SK-N-SH (cell line): ENCODE measurements at regions not wholly inside any gene's neighbourhood (a gene's known extent, or its start where the extent isn't known, plus 50 kb on each side); places are given as distances from the start of the nearest gene placed in this dataset.
"Not testable (repeated sequence)": the region's sequence is repeated elsewhere in the genome, so short reads cannot be mapped to it uniquely, and the experiment has no call there.

Source experiments
- CTCF ChIA-PET: fragments of 300-600, 350-600 bp; formaldehyde crosslinking; extraction: SDS; loops from one replicate; lab custom pipeline; 2021; lab: Yijun Ruan, JAX
- POLR2A ChIA-PET: fragments of 350-600 bp; sonication (Branson Sonifier 250); formaldehyde crosslinking; extraction: SDS; loops from one replicate; lab custom pipeline; 2020; ENCODE audit warnings: antibody characterized with exemption, inconsistent platforms; lab: Yijun Ruan, JAX
- DNase-seq: peaks from one replicate; pipeline ENCODE4 v3.0.0; 2012
- H2AFZ ChIP-seq: fragments of 200-600 bp; sonication (generic); 2 replicates; pipeline ENCODE4 v1.8.1; 2016; ENCODE audit warnings: antibody characterized with exemption, mild to moderate bottlenecking, low read depth
- H3F3A ChIP-seq: fragments of 200-600 bp; sonication (generic); replicated peaks from 2 replicates; pipeline ENCODE3; 2016; ENCODE audit warnings: antibody characterized with exemption, mild to moderate bottlenecking; ENCODE audit not compliant: insufficient read depth
- H3K27ac ChIP-seq, 2 experiments: fragments of 200-500 bp in 1 of 2; fragments of 200-600 bp in 1 of 2; sonication (Bioruptor generic) in 1 of 2; sonication (generic), shearing (Covaris generic) in 1 of 2; 2 replicates each; pipeline versions ENCODE4 v1.5.1 to v1.6.1; 2014 to 2016; ENCODE audit warnings: low read depth in 2 of 2, inconsistent platforms in 1 of 2, low read length in 1 of 2, mild to moderate bottlenecking in 1 of 2, mixed read lengths in 1 of 2
- H3K27me3 ChIP-seq: fragments of 200-600 bp; sonication (generic), shearing (Covaris generic); 2 replicates; pipeline ENCODE4 v1.6.1; 2016; ENCODE audit warnings: mixed run types; ENCODE audit not compliant: insufficient read depth
- H3K36me3 ChIP-seq, 2 experiments: fragments of 200-500 bp in 1 of 2; fragments of 200-600 bp in 1 of 2; sonication (Bioruptor generic) in 1 of 2; sonication (generic) in 1 of 2; replicated peaks in 1 of 2; 2 replicates each; pipeline versions ENCODE3 to v1.5.1; 2014 to 2016; ENCODE audit warnings: low read length in 1 of 2, mild to moderate bottlenecking in 1 of 2; ENCODE audit not compliant: insufficient read depth in 2 of 2, control insufficient read depth in 1 of 2
- H3K4me1 ChIP-seq, 2 experiments: fragments of 200-500 bp in 1 of 2; fragments of 200-600 bp in 1 of 2; sonication (Bioruptor generic) in 1 of 2; sonication (generic), shearing (Covaris generic) in 1 of 2; 2 replicates each; pipeline versions ENCODE4 v1.5.1 to v1.6.1; 2014 to 2016; ENCODE audit warnings: low read depth in 1 of 2, low read length in 1 of 2, mixed run types in 1 of 2; ENCODE audit not compliant: insufficient read depth in 2 of 2, control insufficient read depth in 1 of 2
- H3K4me2 ChIP-seq: fragments of 200-600 bp; sonication (generic), shearing (Covaris generic); 2 replicates; pipeline ENCODE4 v1.6.1; 2017; ENCODE audit warnings: mixed run types
- H3K4me3 ChIP-seq, 2 experiments: fragments of 200-500 bp in 1 of 2; fragments of 200-600 bp in 1 of 2; sonication (Bioruptor generic) in 1 of 2; sonication (generic), shearing (Covaris generic) in 1 of 2; 2 replicates each; pipeline versions ENCODE4 v1.5.1 to v1.8.1; 2014 to 2016; ENCODE audit warnings: low read depth in 2 of 2, inconsistent platforms in 1 of 2, low read length in 1 of 2, mild to moderate bottlenecking in 1 of 2, mixed read lengths in 1 of 2, moderate library complexity in 1 of 2
- H3K79me2 ChIP-seq: fragments of 200-600 bp; sonication (generic); 2 replicates; pipeline ENCODE4 v1.8.1; 2017; ENCODE audit warnings: mild to moderate bottlenecking; ENCODE audit not compliant: insufficient read depth
- H3K9ac ChIP-seq: fragments of 200-600 bp; sonication (generic); 2 replicates; pipeline ENCODE4 v1.6.1; 2017; ENCODE audit warnings: mixed run types
- H3K9me2 ChIP-seq: fragments of 200-600 bp; sonication (generic); 2 replicates; pipeline ENCODE4 v1.6.1; 2017; ENCODE audit warnings: mixed run types
- H3K9me3 ChIP-seq: fragments of 200-600 bp; sonication (generic); 2 replicates; pipeline ENCODE4 v1.6.1; 2017; ENCODE audit warnings: mixed run types, mild to moderate bottlenecking, moderate library complexity
- H4K20me1 ChIP-seq: fragments of 200-600 bp; sonication (generic); 2 replicates; pipeline ENCODE4 v1.6.1; 2017; ENCODE audit warnings: mild to moderate bottlenecking, mixed run types; ENCODE audit not compliant: insufficient read depth
- CTCF ChIP-seq: fragments of 200-600 bp; sonication (generic); IDR thresholded peaks from 2 replicates; pipeline ENCODE4 v1.6.1; 2017; ENCODE audit warnings: antibody characterized with exemption, mild to moderate bottlenecking, moderate library complexity
- EP300 ChIP-seq, 2 experiments: IDR thresholded peaks; 2 replicates each; pipeline versions ENCODE4 v1.4.0 to v1.6.1; 2012; ENCODE audit warnings: borderline replicate concordance in 1 of 2, low read depth in 1 of 2, low read length in 1 of 2
- FOSL2 ChIP-seq: IDR thresholded peaks from 2 replicates; pipeline ENCODE4 v1.4.0; 2012; ENCODE audit warnings: low read depth, mild to moderate bottlenecking, moderate library complexity, borderline replicate concordance
- FOXJ3 ChIP-seq: sonication (generic); formaldehyde crosslinking; IDR thresholded peaks from 2 replicates; pipeline ENCODE4 v1.5.1; 2020; ENCODE audit warnings: mild to moderate bottlenecking, missing genetic modification reagents
- FOXM1 ChIP-seq: IDR thresholded peaks from 2 replicates; pipeline ENCODE4 v1.4.0; 2012; ENCODE audit warnings: low read depth, mild to moderate bottlenecking
- GATA2 ChIP-seq: sonication (generic); formaldehyde crosslinking; IDR thresholded peaks from 2 replicates; pipeline ENCODE4 v1.5.0; 2020; ENCODE audit warnings: mild to moderate bottlenecking, missing genetic modification reagents
- MXI1 ChIP-seq: IDR thresholded peaks from 2 replicates; pipeline ENCODE4 v1.6.1; 2012; ENCODE audit warnings: mild to moderate bottlenecking, low read depth, low read length, improper control_type of control experiment
- NFIC ChIP-seq: IDR thresholded peaks from 2 replicates; pipeline ENCODE4 v1.4.0; 2012; ENCODE audit warnings: borderline replicate concordance
- NRF1 ChIP-seq: IDR thresholded peaks from 2 replicates; pipeline ENCODE4 v1.6.1; 2012; ENCODE audit warnings: low read depth, mild to moderate bottlenecking, low read length
- PBX3 ChIP-seq: IDR thresholded peaks from 2 replicates; pipeline ENCODE4; 2012
- POLR2AphosphoS5 ChIP-seq: IDR thresholded peaks from 2 replicates; pipeline ENCODE4 v1.6.1; 2012; ENCODE audit warnings: low read depth, low read length
- RAD21 ChIP-seq: IDR thresholded peaks from 2 replicates; pipeline ENCODE4 v1.6.1; 2012; ENCODE audit warnings: mild to moderate bottlenecking, low read length
- RCOR1 ChIP-seq: fragments of 150-350 bp; IDR thresholded peaks from 2 replicates; pipeline ENCODE4 v1.6.1; 2017; ENCODE audit warnings: antibody characterized with exemption, low read length
- REST ChIP-seq: IDR thresholded peaks from 2 replicates; pipeline ENCODE4 v1.6.1; 2012; ENCODE audit warnings: mild to moderate bottlenecking, low read depth, low read length, moderate library complexity
- RFX5 ChIP-seq: IDR thresholded peaks from 2 replicates; pipeline ENCODE4 v1.6.1; 2012; ENCODE audit warnings: mild to moderate bottlenecking, improper control_type of control experiment, low read length
- RXRA ChIP-seq: IDR thresholded peaks from 2 replicates; pipeline ENCODE4 v1.4.0; 2012; ENCODE audit warnings: low read depth, mild to moderate bottlenecking, borderline replicate concordance
- SIN3A ChIP-seq: IDR thresholded peaks from 2 replicates; pipeline ENCODE4 v1.6.1; 2012; ENCODE audit warnings: low read depth, mild to moderate bottlenecking, low read length, moderate library complexity, borderline replicate concordance
- SMC3 ChIP-seq: IDR thresholded peaks from 2 replicates; pipeline ENCODE4 v1.6.1; 2012; ENCODE audit warnings: low read depth, low read length, improper control_type of control experiment
- TAF1 ChIP-seq: IDR thresholded peaks from 2 replicates; pipeline ENCODE4 v1.6.1; 2012; ENCODE audit warnings: low read depth, mild to moderate bottlenecking, low read length, moderate library complexity, borderline replicate concordance
- TCF12 ChIP-seq: IDR thresholded peaks from 2 replicates; pipeline ENCODE4 v1.4.0; 2012
- YY1 ChIP-seq: IDR thresholded peaks from 2 replicates; pipeline ENCODE4 v1.4.0; 2012; ENCODE audit warnings: low read depth, mild to moderate bottlenecking
- WGBS: methylation state at CpG from one replicate; pipeline ENCODE4 v1.1.6; 2017; ENCODE audit warnings: low lambda C conversion rate; 5-methylcytosine and 5-hydroxymethylcytosine counted together

- no peaks in the 10 kb centered on the region for H4K20me1 ChIP-seq
- no peaks in the 10 kb centered on the region for H3K4me1 ChIP-seq
- H3K36me3 ChIP-seq = no peaks in the 10 kb centered on the region
- ChIA-PET POLR2A (no interaction called here), CTCF (interaction anchor here (1.2 to 3.1 kb wide), 4 partner anchors 9 to 132 kb away, joined by 3 to 24 read pairs (median 4); no protein-coding TSS in a partner anchor)
- no peaks in the 10 kb centered on the region for H3K9me3 ChIP-seq
- no peaks in the 10 kb centered on the region for H3F3A ChIP-seq
- H2AFZ ChIP-seq = no peak overlapping the region
- H3K4me2 ChIP-seq = no peak overlapping the region
- H3K9ac ChIP-seq = no peak overlapping the region
- H3K4me3 ChIP-seq = no peak overlapping the region
- H3K27me3 ChIP-seq = no peaks in the 10 kb centered on the region
- DNase-seq = peak; percentile 64
- 12% methylated on average over 3 of the region's 4 CpGs for WGBS
- no peaks in the 10 kb centered on the region for H3K79me2 ChIP-seq
- TF ChIP-seq FOSL2 (no peak), FOXJ3 (CRISPR knock-in tag) (no peak), GATA2 (CRISPR knock-in tag) (no peak), RCOR1 (no peak), RXRA (no peak), NRF1 (no peak), RAD21 (peak; percentile 61), REST (no peak), CTCF (peak; percentile 41), SIN3A (no peak), SMC3 (peak; percentile 50), FOXM1 (no peak), RFX5 (no peak), EP300 (IDR thresholded peaks at IDR 0.05; ENCODE audit: borderline replicate concordance in 1 of 2, low read depth in 1 of 2, low read length in 1 of 2) (no peak), YY1 (no peak), POLR2AphosphoS5 (no peak), NFIC (no peak), MXI1 (no peak), TAF1 (no peak), PBX3 (no peak), TCF12 (no peak)
- no peak overlapping the region for H3K27ac ChIP-seq
- H3K9me2 ChIP-seq = no peaks in the 10 kb centered on the region
Observed at GRCh38 chr15:83380682-83381081, 66.5 kb upstream of the SH3GL3 start.

- H3K9me3 ChIP-seq, H3K79me2 ChIP-seq, H3K9ac ChIP-seq, H4K20me1 ChIP-seq, H3K27ac ChIP-seq, H3K4me1 ChIP-seq, POLR2A ChIA-PET, H3K36me3 ChIP-seq, DNase-seq, H3K4me3 ChIP-seq, H3K4me2 ChIP-seq, H3K9me2 ChIP-seq, CTCF ChIA-PET, H3K27me3 ChIP-seq, H3F3A ChIP-seq, H2AFZ ChIP-seq: not testable (repeated sequence)
- WGBS = 73% methylated on average over 28 of the region's 36 CpGs
Observed at GRCh38 chr15:83383608-83384139, 63.5 kb upstream of the SH3GL3 start.
